HG03342 (cell line): ENCODE measurements at regions not wholly inside any gene's neighbourhood (a gene's known extent, or its start where the extent isn't known, plus 50 kb on each side); places are given as distances from the start of the nearest gene placed in this dataset.

Experiments
- ATAC-seq: cut with Tn5 transposase; IDR thresholded peaks from one replicate; pipeline ENCODE4 v1.9.1; 2021; ENCODE audit warnings: mild to moderate bottlenecking, moderate library complexity; ENCODE audit not compliant: unreplicated experiment

- no peak for ATAC-seq
Measured at GRCh38 chr4:114509340-114509739, 89.3 kb upstream of the UGT8 start.

GRCh38 chr4:114512595-114513295 is 85.9 kb upstream of the UGT8 start:
- no peak for ATAC-seq

- ATAC-seq: no peak
Measured at GRCh38 chr4:114519368-114519767, 79.2 kb upstream of the UGT8 start.

- no peak for ATAC-seq
Measured at GRCh38 chr4:114527170-114527569, 71.4 kb upstream of the UGT8 start.

GRCh38 chr4:114527637-114528036 is 71.0 kb upstream of the UGT8 start:
- no peak for ATAC-seq

GRCh38 chr4:114535725-114536124 is 62.9 kb upstream of the UGT8 start:
- ATAC-seq: no peak

GRCh38 chr4:114537352-114537751 is 61.3 kb upstream of the UGT8 start:
- no peak for ATAC-seq

- no peak for ATAC-seq
Measured at GRCh38 chr4:114538012-114538617, 60.5 kb upstream of the UGT8 start.

GRCh38 chr4:114539985-114540384 is 58.6 kb upstream of the UGT8 start:
- no peak for ATAC-seq

- no peak for ATAC-seq
Measured at GRCh38 chr4:114547340-114548134, 51.1 kb upstream of the UGT8 start.
